ENCODE measurements at regions not wholly inside any gene's neighbourhood (a gene's known extent, or its start where the extent isn't known, plus 50 kb on each side); places are given as distances from the start of the nearest gene placed in this dataset.

GRCh38 chr1:99502400-99502799 is 143.5 kb upstream of the PALMD start:
- no peak for TF ChIP-seq CTCF (IDR thresholded peaks at IDR 0.05; ENCODE audit: control extremely low read depth in 1 of 3, insufficient read depth in 1 of 3, low read depth in 1 of 3, low read length in 3 of 3)
- no peak for TF ChIP-seq POLR2A (IDR thresholded peaks at IDR 0.05; ENCODE audit: control extremely low read depth in 1 of 2, low read depth in 2 of 2, low read length in 2 of 2)
- TF ChIP-seq SIRT6 (IDR thresholded peaks at IDR 0.05; ENCODE audit: low read length): no peak
- TF ChIP-seq KDM4A (IDR thresholded peaks at IDR 0.05; ENCODE audit: low read depth, low read length, severe bottlenecking): no peak
- no peak for TF ChIP-seq JUND (IDR thresholded peaks at IDR 0.05; ENCODE audit: low read length)
- TF ChIP-seq CREB1 (IDR thresholded peaks at IDR 0.05): no peak
- no peak for TF ChIP-seq KDM1A (IDR thresholded peaks at IDR 0.05; ENCODE audit: borderline replicate concordance, low read length)
- no peak for TF ChIP-seq EP300 (IDR thresholded peaks at IDR 0.05; ENCODE audit: borderline replicate concordance in 1 of 2, low read depth in 2 of 2, low read length in 2 of 2)
- TF ChIP-seq SP2 (IDR thresholded peaks at IDR 0.05; ENCODE audit: low read length): no peak
- no peak for TF ChIP-seq ZNF274 (IDR thresholded peaks at IDR 0.05; ENCODE audit: borderline replicate concordance, extremely low read depth, low read length)
- TF ChIP-seq CEBPB (IDR thresholded peaks at IDR 0.05; ENCODE audit: low read depth, low read length): no peak
- no peak for TF ChIP-seq EZH2 (IDR thresholded peaks at IDR 0.05; ENCODE audit: low read depth, low read length, severe bottlenecking)
- no peak for TF ChIP-seq RXRA (IDR thresholded peaks at IDR 0.05; ENCODE audit: insufficient read depth, low read depth, low read length)
